ENCODE measurements at regions not wholly inside any gene's neighbourhood (a gene's known extent, or its start where the extent isn't known, plus 50 kb on each side); places are given as distances from the start of the nearest gene placed in this dataset.

DNA sequence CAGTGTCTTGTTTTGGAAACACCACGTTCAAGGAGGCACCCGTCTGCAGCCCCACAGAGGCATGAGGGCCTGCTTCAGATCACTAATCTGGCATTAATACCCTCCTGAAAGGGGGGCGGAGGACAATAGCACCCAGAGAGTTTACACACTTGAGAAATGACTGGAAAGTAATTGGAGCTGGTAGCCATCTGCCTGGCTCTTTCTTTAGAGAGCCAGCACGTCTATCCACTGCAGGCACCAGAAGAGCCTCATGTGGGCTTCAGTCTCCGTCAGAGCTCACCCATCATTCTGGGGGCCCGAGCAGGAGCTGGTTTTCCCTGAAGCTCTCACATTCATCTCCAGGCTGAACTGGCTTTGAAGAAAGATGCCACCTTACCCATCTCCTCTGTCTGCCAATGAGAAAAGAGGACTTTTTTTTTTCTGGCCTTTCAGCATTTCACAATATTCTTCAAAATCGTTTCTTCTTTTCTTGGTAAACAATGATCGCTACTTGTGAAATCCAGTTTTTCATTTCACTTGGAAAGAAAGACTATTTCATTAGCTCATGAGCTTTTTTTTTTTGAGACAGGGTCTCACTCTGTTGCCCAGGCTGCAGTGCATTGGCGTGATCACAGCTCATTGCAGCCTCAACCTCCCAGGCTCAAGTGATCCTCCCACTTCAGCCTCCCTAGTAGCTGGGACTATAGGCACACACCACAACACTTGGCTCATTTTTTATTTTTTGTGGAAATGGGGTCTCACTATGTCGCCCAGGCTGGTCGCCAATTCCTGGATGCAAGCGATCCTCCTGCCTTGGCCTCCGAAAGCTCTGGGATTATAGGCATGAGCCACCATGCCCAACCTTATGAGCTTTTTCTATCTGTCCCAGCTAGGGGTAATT lies 124.7 kb upstream of the ZNF217 start:
- Histone ChIP-seq H3K4me1 (ENCODE audit: insufficient read depth, low read length) (peaks cover 5% of the 10 kb centered on the region), H3K4me3 (ENCODE audit: insufficient read depth, low read length) (no peak overlapping the region), H2AFZ (ENCODE audit: low read length) (peak overlapping the region; percentile 63), H3K27me3 (ENCODE audit: insufficient read depth, low read length) (no peaks in the 10 kb centered on the region), H3K36me3 (ENCODE audit: insufficient read depth, low read length) (no peaks in the 10 kb centered on the region), H3K79me2 (ENCODE audit: insufficient read depth, low read length) (no peaks in the 10 kb centered on the region), H3K27ac (ENCODE audit: low read depth, low read length) (no peak overlapping the region), H4K20me1 (ENCODE audit: insufficient read depth, low read length) (no peaks in the 10 kb centered on the region), H3K9me3 (ENCODE audit: low read depth, low read length) (no peaks in the 10 kb centered on the region), H3K4me2 (ENCODE audit: insufficient read depth, low read length) (no peak overlapping the region)
- TF ChIP-seq, protein P1, sequence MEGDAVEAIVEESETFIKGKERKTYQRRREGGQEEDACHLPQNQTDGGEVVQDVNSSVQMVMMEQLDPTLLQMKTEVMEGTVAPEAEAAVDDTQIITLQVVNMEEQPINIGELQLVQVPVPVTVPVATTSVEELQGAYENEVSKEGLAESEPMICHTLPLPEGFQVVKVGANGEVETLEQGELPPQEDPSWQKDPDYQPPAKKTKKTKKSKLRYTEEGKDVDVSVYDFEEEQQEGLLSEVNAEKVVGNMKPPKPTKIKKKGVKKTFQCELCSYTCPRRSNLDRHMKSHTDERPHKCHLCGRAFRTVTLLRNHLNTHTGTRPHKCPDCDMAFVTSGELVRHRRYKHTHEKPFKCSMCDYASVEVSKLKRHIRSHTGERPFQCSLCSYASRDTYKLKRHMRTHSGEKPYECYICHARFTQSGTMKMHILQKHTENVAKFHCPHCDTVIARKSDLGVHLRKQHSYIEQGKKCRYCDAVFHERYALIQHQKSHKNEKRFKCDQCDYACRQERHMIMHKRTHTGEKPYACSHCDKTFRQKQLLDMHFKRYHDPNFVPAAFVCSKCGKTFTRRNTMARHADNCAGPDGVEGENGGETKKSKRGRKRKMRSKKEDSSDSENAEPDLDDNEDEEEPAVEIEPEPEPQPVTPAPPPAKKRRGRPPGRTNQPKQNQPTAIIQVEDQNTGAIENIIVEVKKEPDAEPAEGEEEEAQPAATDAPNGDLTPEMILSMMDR (IDR thresholded peaks at IDR 0.05; ENCODE audit: extremely low read depth, low read depth, low read length), result no peak
- DNase-seq (ENCODE audit: insufficient read length, low spot score, missing footprints), result peak; percentile 10

DNA sequence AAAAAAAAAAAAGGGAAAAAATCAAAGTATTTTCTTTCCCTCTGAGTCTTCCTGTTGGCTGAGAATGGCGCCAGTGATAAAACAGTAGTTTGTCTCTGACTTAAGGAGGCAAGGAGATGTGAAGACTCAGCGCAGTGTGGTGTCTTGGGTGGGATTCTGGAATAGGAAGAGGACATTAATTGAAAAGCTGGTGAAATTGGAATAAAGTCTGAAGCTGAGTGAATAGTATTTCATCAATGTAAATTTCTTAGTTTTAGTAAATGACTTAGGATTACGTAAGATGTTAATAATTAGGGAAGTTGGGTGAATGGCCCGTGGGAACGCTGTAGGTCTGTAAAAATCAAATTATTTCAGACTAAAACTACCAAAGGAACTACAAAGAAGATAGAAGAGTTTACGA lies 122.8 kb upstream of the ZNF217 start:
- Histone ChIP-seq H3K36me3 (ENCODE audit: insufficient read depth, low read length) (no peaks in the 10 kb centered on the region), H3K4me2 (ENCODE audit: insufficient read depth, low read length) (no peak overlapping the region), H3K4me1 (ENCODE audit: insufficient read depth, low read length) (peaks cover 5% of the 10 kb centered on the region), H3K9me3 (ENCODE audit: low read depth, low read length) (no peaks in the 10 kb centered on the region), H3K27me3 (ENCODE audit: insufficient read depth, low read length) (no peaks in the 10 kb centered on the region), H2AFZ (ENCODE audit: low read length) (no peak overlapping the region), H3K4me3 (ENCODE audit: insufficient read depth, low read length) (no peak overlapping the region), H4K20me1 (ENCODE audit: insufficient read depth, low read length) (no peaks in the 10 kb centered on the region), H3K27ac (ENCODE audit: low read depth, low read length) (no peak overlapping the region), H3K79me2 (ENCODE audit: insufficient read depth, low read length) (no peaks in the 10 kb centered on the region)
- DNase-seq (ENCODE audit: insufficient read length, low spot score, missing footprints), result no peak
- TF ChIP-seq, protein P1 (IDR thresholded peaks at IDR 0.05; ENCODE audit: extremely low read depth, low read depth, low read length), result no peak

- Histone ChIP-seq H3K4me3 (ENCODE audit: insufficient read depth, low read length) (no peak overlapping the region), H3K27me3 (ENCODE audit: insufficient read depth, low read length) (no peaks in the 10 kb centered on the region), H2AFZ (ENCODE audit: low read length) (no peak overlapping the region), H4K20me1 (ENCODE audit: insufficient read depth, low read length) (no peaks in the 10 kb centered on the region), H3K4me1 (ENCODE audit: insufficient read depth, low read length) (no peaks in the 10 kb centered on the region), H3K9me3 (ENCODE audit: low read depth, low read length) (no peaks in the 10 kb centered on the region), H3K27ac (ENCODE audit: low read depth, low read length) (no peak overlapping the region), H3K36me3 (ENCODE audit: insufficient read depth, low read length) (no peaks in the 10 kb centered on the region), H3K4me2 (ENCODE audit: insufficient read depth, low read length) (no peak overlapping the region), H3K79me2 (ENCODE audit: insufficient read depth, low read length) (no peaks in the 10 kb centered on the region)
- DNase-seq (ENCODE audit: insufficient read length, low spot score, missing footprints), result no peak
- TF ChIP-seq, protein P1 (IDR thresholded peaks at IDR 0.05; ENCODE audit: extremely low read depth, low read depth, low read length), result no peak
Observed at GRCh38 chr20:53714524-53714923, 120.9 kb upstream of the ZNF217 start.

DNA sequence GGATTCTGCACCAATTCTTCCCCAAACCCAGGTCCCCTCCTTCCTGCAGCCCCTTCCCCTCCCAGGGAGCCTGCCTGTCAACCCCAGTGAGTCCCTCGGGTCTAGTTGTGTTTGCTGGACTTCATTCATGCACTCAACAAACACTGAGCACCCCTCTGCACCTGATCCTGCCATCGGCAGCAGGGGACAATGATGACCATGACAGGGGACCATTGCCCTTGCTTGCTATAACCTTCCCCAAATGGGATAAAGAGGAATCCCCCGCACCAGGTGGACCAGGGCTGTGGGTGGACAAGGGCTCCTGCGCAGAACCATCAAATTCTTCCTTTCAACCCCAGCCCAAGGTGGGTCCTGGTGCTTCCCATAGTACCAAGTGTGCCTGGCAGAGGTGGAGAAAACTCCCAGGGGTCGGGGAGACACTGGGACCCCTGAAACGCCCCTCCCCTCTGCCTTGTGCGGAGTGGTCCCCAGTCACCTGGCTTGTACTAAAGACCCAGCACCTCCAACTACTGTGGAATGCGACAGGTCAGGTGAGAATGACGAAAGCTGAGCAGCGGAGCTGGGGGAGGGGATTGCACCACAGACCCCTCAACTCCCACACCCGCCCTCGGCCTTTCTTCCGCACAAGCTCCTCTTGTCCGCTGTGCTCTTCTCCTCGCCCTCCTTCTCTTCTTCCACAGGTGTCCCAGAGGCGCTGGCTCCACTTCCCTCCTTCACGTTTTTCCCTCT lies 119.9 kb upstream of the ZNF217 start:
- H3K79me2 ChIP-seq (ENCODE audit: insufficient read depth, low read length), result no peaks in the 10 kb centered on the region
- H3K4me1 ChIP-seq (ENCODE audit: insufficient read depth, low read length), result peaks cover under 1% of the 10 kb centered on the region
- H3K4me3 ChIP-seq (ENCODE audit: insufficient read depth, low read length), result no peak overlapping the region
- no peak overlapping the region for H3K27ac ChIP-seq (ENCODE audit: low read depth, low read length)
- H3K4me2 ChIP-seq (ENCODE audit: insufficient read depth, low read length), result no peak overlapping the region
- TF ChIP-seq, protein P1 (IDR thresholded peaks at IDR 0.05; ENCODE audit: extremely low read depth, low read depth, low read length), result no peak
- H4K20me1 ChIP-seq (ENCODE audit: insufficient read depth, low read length), result no peaks in the 10 kb centered on the region
- H3K27me3 ChIP-seq (ENCODE audit: insufficient read depth, low read length), result no peaks in the 10 kb centered on the region
- peak; percentile 47 for DNase-seq (ENCODE audit: insufficient read length, low spot score, missing footprints)
- no peak overlapping the region for H2AFZ ChIP-seq (ENCODE audit: low read length)
- H3K36me3 ChIP-seq (ENCODE audit: insufficient read depth, low read length), result no peaks in the 10 kb centered on the region
- no peaks in the 10 kb centered on the region for H3K9me3 ChIP-seq (ENCODE audit: low read depth, low read length)
